ENCODE measurements at regions not wholly inside any gene's neighbourhood (a gene's known extent, or its start where the extent isn't known, plus 50 kb on each side); places are given as distances from the start of the nearest gene placed in this dataset. TPM values are rescaled to one million over a fixed set of nuclear protein-coding genes. Genes with fewer than 3 reads are reported as not detected.

Small RNAs in the stretch of these regions (small RNA-seq; reads per million reads assigned to genes)
- gene IGKV1OR2-11: not detected
- not detected for gene IGKV1OR2-6
- gene IGKV1OR2-9: not detected
- not detected for gene IGKV2OR2-8
- gene IGKV3OR2-5: not detected

All from fibroblast of villous mesenchyme (primary cell).